ENCODE measurements at regions not wholly inside any gene's neighbourhood (a gene's known extent, or its start where the extent isn't known, plus 50 kb on each side); places are given as distances from the start of the nearest gene placed in this dataset.

DNA sequence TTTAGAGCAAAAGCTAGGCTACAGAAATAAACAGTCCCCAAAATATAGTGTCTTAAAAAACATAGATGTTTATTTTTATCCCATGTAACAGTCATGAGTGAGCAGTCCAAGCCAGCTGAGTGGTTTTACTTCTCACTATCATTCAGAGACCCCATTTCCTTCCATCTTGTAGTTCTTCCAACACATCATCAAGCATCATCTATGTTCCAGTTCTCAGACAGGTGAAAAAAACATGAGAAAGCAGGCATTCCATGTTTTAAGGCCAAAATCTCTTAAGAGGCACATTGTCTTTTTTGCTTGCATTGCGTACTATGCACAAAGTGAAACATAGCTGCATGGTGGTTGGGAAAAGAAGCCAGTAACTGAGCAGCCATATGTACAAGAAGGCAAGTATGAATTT, 128.6 kb downstream of the ATOH1 start:
- no peaks in the 10 kb centered on the region for H3K27me3 Mint-ChIP-seq (ENCODE audit: insufficient read depth)
- H3K36me3 Mint-ChIP-seq (ENCODE audit: low read depth) = no peaks in the 10 kb centered on the region
- no peak for TF ChIP-seq CTCF (IDR thresholded peaks at IDR 0.05)
- no peak for DNase-seq
- H3K9me3 Mint-ChIP-seq = peaks cover 17% of the 10 kb centered on the region
- no peak overlapping the region for H3K4me3 Mint-ChIP-seq
- no peaks in the 10 kb centered on the region for H3K4me1 Mint-ChIP-seq (ENCODE audit: low read depth)
- H3K27ac Mint-ChIP-seq = no peak overlapping the region

DNA sequence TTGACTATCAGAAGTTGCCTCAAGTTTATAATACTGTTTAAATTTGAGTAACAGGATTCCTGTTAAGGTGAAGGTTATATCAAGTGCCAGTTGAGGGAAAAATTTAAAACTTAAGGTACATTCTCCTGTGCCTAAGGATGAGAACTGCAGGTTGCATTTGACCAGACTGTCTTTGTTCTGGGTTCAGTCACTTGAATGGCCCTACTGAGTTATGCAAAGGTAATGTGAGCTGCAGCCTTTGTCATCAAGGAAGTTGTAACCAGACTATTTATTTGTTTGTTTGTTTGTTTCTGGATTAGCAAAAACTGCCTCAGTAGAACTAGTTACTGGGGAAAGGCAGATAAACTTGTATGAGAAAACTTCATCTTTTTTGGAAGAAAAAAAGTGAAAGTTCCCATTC, 131.9 kb downstream of the ATOH1 start:
- Mint-ChIP-seq H3K9me3 (peaks cover 13% of the 10 kb centered on the region; the same call in 1 of the 2 replicates), H3K27ac (no peak overlapping the region), H3K4me1 (ENCODE audit: low read depth) (no peaks in the 10 kb centered on the region), H3K36me3 (ENCODE audit: low read depth) (no peaks in the 10 kb centered on the region), H3K4me3 (no peak overlapping the region), H3K27me3 (ENCODE audit: insufficient read depth) (no peaks in the 10 kb centered on the region)
- no peak for TF ChIP-seq CTCF (IDR thresholded peaks at IDR 0.05)
- no peak for DNase-seq

DNA sequence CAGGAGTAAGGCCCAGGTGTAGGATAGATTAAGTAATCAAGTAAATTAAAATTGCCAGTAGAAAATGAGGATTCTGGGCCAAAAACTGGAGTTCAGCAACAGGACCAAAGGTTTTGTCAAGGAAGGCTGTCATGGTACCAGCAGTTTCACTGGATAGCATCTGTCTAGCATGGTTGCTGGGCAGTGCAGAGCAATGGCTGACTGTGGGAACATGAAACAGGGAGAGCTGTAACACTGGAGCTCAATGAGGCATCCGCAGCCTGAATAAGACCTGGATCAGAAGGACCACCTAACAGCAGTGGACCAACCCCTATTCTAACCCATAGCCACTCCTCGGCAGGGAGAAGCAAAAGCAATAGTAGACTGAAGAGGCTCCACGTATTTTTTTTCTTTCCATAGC, 132.4 kb downstream of the ATOH1 start:
- H3K4me3 Mint-ChIP-seq = no peak overlapping the region
- H3K4me1 Mint-ChIP-seq (ENCODE audit: low read depth) = no peaks in the 10 kb centered on the region
- H3K9me3 Mint-ChIP-seq = peaks cover 13% of the 10 kb centered on the region; the same call in 1 of the 2 replicates
- no peak for DNase-seq
- no peak overlapping the region for H3K27ac Mint-ChIP-seq
- no peaks in the 10 kb centered on the region for H3K27me3 Mint-ChIP-seq (ENCODE audit: insufficient read depth)
- no peak for TF ChIP-seq CTCF (IDR thresholded peaks at IDR 0.05)
- H3K36me3 Mint-ChIP-seq (ENCODE audit: low read depth) = no peaks in the 10 kb centered on the region

DNA sequence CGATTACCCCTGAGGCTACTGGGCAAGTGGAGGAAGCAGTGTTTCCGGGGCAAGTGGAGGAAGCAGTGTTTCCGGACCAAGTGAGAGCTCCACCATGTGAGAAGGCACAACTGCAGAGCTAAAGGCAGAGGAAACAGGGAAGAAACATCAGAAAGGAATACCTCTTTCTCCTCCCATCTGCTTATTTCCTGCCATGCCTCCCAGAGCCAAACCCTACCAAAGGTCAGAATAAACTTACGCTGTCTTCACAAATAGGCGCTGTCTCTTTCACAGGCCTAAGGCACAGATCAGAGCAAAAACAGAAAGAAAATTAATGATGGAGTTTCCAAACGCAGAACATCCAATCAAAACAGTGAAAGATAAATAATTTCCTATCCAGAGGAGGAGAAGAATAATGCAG, 153.0 kb downstream of the ATOH1 start:
- Mint-ChIP-seq H3K36me3 (ENCODE audit: low read depth) (no peaks in the 10 kb centered on the region), H3K4me1 (ENCODE audit: low read depth) (no peaks in the 10 kb centered on the region), H3K4me3 (no peak overlapping the region), H3K27me3 (ENCODE audit: insufficient read depth) (peaks cover 2% of the 10 kb centered on the region; the same call in 1 of the 2 replicates), H3K27ac (no peak overlapping the region), H3K9me3 (peaks cover 54% of the 10 kb centered on the region)
- no peak for DNase-seq
- TF ChIP-seq CTCF (IDR thresholded peaks at IDR 0.05) = no peak

GRCh38 chr4:93982255-93982654, 153.7 kb downstream of the ATOH1 start:
- H3K27ac Mint-ChIP-seq = no peak overlapping the region
- peaks cover 47% of the 10 kb centered on the region for H3K9me3 Mint-ChIP-seq
- no peak for DNase-seq
- TF ChIP-seq CTCF (IDR thresholded peaks at IDR 0.05) = no peak
- no peaks in the 10 kb centered on the region for H3K36me3 Mint-ChIP-seq (ENCODE audit: low read depth)
- no peak overlapping the region for H3K4me3 Mint-ChIP-seq
- no peaks in the 10 kb centered on the region for H3K4me1 Mint-ChIP-seq (ENCODE audit: low read depth)
- H3K27me3 Mint-ChIP-seq (ENCODE audit: insufficient read depth) = peaks cover 2% of the 10 kb centered on the region; the same call in 1 of the 2 replicates

- Mint-ChIP-seq H3K4me3 (no peak overlapping the region), H3K27ac (no peak overlapping the region)
Measured at GRCh38 chr4:93983140-93983539, 154.6 kb downstream of the ATOH1 start.

More at GRCh38 chr4:93983140-93983539, 154.6 kb downstream of the ATOH1 start:
- Mint-ChIP-seq H3K27me3 (ENCODE audit: insufficient read depth) (no peaks in the 10 kb centered on the region; the same call in 1 of the 2 replicates), H3K36me3 (ENCODE audit: low read depth) (no peaks in the 10 kb centered on the region), H3K4me1 (ENCODE audit: low read depth) (no peaks in the 10 kb centered on the region), H3K9me3 (peaks cover 43% of the 10 kb centered on the region)
- TF ChIP-seq CTCF (IDR thresholded peaks at IDR 0.05) = no peak
- no peak for DNase-seq

All from HFFc6 (cell line).